WTC11 (cell line): ENCODE measurements at regions not wholly inside any gene's neighbourhood (a gene's known extent, or its start where the extent isn't known, plus 50 kb on each side); places are given as distances from the start of the nearest gene placed in this dataset.

Experiments
- JUN ChIP-seq: sonication (generic); formaldehyde crosslinking; IDR thresholded peaks from 2 replicates; pipeline ENCODE4 v1.8.0; 2023; ENCODE audit warnings: mild to moderate bottlenecking, missing genetic modification reagents
- RORB ChIP-seq: fragments of 250-450 bp; sonication (Bioruptor Pico); IDR thresholded peaks from 2 replicates; pipeline ENCODE4 v1.9.0; 2021; ENCODE audit warnings: mild to moderate bottlenecking
- TEAD1 ChIP-seq: sonication (generic); formaldehyde crosslinking; IDR thresholded peaks from 2 replicates; pipeline ENCODE4 v1.8.0; 2022; ENCODE audit warnings: mild to moderate bottlenecking, missing genetic modification reagents
- TF ChIP-seq, protein P1 (sequence below): fragments of 200-600 bp; IDR thresholded peaks from 2 replicates; pipeline ENCODE4 v1.8.0; 2022; ENCODE audit warnings: antibody characterized with exemption
- TF ChIP-seq, protein P2 (sequence below): sonication (generic); formaldehyde crosslinking; IDR thresholded peaks from 2 replicates; pipeline ENCODE4 v1.8.1; 2022; ENCODE audit warnings: low read depth, missing genetic modification reagents, borderline replicate concordance
- TF ChIP-seq, protein P3 (sequence below): sonication (generic); formaldehyde crosslinking; IDR thresholded peaks from 2 replicates; pipeline ENCODE4 v1.8.0; 2022; ENCODE audit warnings: mild to moderate bottlenecking, missing genetic modification reagents

DNA sequence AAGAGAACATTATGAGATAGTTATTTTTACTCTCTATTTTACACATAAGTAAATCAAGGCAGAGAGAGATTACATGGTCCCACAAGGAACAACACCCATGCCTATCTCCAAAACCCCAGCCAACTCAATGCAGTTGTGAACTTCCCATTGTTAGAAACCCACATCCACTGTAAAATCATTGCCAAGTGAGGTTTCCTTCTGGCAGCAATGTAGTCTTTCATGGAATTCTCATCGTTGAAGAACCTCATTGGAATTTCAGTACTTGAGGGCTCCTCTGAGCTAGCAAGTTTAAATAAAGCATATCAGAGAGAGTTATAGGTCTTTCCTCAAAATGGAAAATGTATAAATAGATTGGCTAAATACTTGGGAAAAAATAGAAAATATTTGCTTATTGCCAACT is 105.2 kb downstream of the RAD51AP2 start:
- TF ChIP-seq, protein P1, sequence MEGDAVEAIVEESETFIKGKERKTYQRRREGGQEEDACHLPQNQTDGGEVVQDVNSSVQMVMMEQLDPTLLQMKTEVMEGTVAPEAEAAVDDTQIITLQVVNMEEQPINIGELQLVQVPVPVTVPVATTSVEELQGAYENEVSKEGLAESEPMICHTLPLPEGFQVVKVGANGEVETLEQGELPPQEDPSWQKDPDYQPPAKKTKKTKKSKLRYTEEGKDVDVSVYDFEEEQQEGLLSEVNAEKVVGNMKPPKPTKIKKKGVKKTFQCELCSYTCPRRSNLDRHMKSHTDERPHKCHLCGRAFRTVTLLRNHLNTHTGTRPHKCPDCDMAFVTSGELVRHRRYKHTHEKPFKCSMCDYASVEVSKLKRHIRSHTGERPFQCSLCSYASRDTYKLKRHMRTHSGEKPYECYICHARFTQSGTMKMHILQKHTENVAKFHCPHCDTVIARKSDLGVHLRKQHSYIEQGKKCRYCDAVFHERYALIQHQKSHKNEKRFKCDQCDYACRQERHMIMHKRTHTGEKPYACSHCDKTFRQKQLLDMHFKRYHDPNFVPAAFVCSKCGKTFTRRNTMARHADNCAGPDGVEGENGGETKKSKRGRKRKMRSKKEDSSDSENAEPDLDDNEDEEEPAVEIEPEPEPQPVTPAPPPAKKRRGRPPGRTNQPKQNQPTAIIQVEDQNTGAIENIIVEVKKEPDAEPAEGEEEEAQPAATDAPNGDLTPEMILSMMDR, result no peak
- no peak for TF ChIP-seq TEAD1 (CRISPR knock-in tag)
- TF ChIP-seq, protein P2, sequence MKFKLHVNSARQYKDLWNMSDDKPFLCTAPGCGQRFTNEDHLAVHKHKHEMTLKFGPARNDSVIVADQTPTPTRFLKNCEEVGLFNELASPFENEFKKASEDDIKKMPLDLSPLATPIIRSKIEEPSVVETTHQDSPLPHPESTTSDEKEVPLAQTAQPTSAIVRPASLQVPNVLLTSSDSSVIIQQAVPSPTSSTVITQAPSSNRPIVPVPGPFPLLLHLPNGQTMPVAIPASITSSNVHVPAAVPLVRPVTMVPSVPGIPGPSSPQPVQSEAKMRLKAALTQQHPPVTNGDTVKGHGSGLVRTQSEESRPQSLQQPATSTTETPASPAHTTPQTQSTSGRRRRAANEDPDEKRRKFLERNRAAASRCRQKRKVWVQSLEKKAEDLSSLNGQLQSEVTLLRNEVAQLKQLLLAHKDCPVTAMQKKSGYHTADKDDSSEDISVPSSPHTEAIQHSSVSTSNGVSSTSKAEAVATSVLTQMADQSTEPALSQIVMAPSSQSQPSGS (CRISPR knock-in tag), result no peak
- no peak for TF ChIP-seq JUN
- TF ChIP-seq RORB, result no peak
- TF ChIP-seq, protein P3, sequence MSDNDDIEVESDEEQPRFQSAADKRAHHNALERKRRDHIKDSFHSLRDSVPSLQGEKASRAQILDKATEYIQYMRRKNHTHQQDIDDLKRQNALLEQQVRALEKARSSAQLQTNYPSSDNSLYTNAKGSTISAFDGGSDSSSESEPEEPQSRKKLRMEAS (CRISPR knock-in tag), result no peak
